ENCODE measurements at regions not wholly inside any gene's neighbourhood (a gene's known extent, or its start where the extent isn't known, plus 50 kb on each side); places are given as distances from the start of the nearest gene placed in this dataset.
"Not testable (repeated sequence)": the region's sequence is repeated elsewhere in the genome, so short reads cannot be mapped to it uniquely, and the experiment has no call there.

GRCh38 chr9:66837242-66837937, 63.1 kb upstream of the ZNF658 start:
- DNase-seq, result not testable (repeated sequence)

All from fibroblast of skin of scalp (primary cell).